NCI-H69 (cell line): ENCODE measurements at regions not wholly inside any gene's neighbourhood (a gene's known extent, or its start where the extent isn't known, plus 50 kb on each side); places are given as distances from the start of the nearest gene placed in this dataset.

ENCODE experiments used
- DNase-seq: peaks from one replicate; lab custom pipeline; 2025; lab: John Stamatoyannopoulos, UW

DNA sequence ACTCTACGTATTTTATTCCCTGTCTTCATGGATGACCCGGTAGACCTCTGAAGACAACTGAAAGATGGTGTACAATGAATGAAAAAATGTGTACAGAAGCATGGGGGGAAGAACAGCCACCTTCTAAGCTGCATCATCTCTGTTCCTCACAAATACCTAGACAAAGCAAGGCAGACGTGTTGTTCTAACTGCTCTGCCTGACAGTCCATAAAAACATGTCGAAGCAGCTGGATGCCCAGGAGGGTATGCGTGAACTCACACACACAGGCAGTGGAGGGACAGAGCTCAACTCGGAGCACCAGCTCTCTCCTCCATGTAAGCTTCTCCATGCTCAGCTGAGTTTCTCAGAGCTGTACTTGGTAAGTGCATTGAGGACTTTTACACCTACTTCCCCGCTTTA is 327.4 kb downstream of the CTTN start:
- no peak for DNase-seq

DNA sequence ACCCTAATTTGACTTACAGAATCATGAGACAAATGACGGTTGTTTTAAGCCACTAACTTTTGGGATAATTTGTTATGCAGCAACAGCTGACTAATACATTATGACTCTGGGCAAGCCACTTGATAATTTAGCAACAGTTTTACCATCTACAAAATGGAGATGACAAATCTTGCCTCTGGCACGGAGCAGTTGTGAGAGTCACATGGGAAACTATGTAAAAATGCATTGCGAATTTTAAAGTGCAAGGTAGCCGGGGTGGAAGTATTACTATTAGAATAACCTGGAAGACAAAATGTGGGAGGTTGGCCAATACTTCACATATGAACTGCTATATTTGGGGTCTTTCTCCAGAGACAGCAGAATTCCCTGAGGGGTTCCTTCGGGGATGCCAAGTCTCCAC is 328.7 kb downstream of the CTTN start:
- DNase-seq = no peak

- DNase-seq = peak; percentile 90
Measured at GRCh38 chr11:70727899-70728620, 329.7 kb downstream of the CTTN start.

DNA sequence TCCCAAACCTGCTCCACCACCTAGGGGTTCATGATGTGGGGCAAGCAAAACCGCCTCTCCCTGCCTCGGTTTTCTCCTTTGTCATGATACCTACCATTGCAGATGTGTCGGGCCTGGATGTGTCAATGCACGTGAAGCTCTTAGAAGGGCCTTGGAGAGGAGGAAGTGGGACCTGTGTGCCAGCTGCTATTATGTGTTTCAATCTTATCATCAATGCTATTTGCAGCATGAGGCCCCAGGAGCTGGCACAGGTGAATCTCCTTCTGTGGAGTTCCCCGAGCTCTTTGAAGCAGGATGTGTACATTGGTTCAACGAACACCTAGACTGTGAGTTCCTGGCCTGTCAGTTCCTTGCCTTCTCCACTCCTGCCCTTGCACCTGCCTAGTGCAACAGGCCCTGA is 331.6 kb downstream of the CTTN start:
- peak; percentile 13 for DNase-seq

DNA sequence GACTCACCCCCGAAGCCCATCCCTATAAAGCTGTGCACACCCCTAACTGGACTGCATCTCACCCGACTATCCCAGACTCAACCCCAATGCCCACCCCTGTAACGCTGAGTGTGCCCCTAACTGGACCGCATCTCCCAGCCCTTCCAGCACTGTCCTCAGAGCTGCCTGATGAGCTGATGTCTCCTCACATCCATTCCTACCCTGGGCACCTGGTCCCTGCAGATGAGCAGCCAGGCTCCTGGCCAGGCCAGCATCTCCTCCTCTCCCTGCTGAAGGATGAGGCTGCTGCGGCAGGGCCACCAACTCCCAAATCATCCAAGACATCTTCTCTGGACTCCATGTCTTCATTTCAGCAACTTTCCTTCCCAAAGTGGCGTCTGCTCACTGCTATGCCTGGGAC is 332.1 kb downstream of the CTTN start:
- DNase-seq = no peak

- no peak for DNase-seq
Measured at GRCh38 chr11:70731271-70732022, 333.1 kb downstream of the CTTN start.

DNA sequence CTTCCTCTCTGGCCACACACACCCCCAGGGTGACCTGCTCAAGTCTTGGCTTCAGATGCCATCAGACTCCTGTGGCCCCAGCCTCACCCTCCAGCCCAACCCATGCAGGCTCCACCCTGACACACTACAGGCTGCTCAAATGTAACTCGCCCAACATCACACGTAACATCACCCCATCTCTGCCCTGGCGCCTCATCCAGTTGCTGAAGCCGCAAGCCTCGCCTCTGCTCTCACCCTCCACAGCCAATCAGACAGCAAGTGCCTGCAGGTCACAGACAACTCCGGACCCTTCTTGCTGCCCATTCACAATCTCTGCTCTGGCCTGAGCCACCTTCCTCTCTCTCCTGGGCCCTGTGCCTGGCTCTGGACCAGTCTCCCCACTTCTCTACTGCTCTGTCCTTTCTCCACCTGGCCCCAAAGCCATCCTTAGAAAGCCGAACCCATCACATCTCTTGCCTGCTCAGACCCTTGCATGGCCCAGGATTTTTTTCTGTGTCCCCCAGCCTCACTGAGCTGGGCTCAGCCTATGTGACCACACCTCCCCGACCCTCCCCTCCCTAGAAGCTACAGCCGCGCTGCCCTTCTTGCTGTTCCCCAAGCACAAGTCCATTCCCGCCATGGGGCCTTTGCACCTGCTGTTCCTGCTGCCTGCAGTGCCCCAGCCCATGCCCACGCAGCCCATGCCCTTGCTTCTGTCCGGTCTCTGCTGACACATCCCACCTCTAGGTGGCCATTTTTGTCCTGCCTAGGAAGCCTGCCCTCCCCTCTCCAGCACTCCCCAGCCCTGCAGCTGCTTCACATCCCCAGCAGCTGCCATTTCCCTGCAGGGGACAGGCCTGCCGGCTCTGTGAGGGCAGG is 333.9 kb downstream of the CTTN start:
- DNase-seq = peak; percentile 31

DNA sequence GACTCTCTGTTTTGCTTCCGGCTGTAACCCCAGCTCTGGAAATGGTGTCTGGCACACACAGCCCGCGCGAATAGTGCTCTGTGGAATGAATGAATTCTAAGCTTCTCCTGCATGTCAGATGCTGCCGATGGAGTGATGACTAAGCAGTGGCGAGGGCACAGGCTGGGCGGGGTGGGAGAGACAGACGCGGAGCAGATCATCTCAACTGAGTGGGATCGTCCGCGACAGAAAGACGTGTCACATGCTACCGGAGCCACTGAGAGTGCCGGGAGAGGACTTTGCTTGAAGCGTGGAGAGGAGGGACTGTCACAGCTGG is 334.5 kb downstream of the CTTN start:
- DNase-seq = no peak

DNA sequence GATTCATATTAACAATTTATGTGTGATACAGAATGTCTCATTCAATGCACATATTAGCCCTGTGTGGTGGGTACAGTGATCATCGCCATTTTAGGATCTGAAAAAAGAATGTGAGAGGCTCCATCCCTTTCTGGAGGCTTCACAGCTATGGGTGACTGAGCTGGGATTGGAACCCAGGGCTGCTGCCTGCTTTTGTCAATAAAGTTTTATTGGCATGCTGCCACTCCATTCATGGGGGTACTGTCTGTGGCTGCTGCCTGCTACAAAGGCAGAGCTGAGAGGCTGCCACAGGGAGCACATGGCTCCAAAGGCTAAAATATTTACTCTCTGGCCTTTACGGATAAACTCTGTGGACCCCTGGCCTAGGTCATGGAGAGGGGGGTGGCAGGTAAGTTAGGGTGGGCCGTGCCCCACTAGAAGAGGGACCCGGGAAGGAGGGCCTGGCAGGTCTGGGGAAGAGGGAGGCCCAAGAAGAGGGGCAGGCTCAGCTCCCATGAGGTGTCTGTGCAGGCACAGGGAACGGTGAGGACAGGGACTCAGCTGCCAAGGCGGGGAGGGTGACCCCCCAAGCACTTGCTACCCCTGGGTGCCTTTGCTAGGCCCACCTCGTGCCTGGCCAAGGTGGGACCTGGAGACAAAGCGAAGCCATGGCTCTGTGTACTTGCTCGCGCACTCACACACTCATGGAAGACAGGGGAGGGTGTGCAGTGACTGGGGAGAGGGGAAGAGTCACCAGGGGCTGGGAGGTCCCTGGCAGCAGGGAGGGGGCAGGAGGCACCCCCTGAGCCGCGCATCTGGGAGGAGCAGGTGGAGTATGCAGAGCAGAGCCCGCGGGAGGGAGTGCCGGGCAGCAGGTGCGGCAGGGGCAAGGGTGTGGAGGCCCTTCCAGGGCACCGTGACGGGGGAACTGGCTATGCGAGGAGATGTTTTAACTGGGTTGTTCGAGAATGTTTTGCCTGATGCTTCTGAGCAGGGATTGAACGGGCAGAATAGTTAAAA is 335.3 kb downstream of the CTTN start:
- DNase-seq = peak; percentile 38

DNA sequence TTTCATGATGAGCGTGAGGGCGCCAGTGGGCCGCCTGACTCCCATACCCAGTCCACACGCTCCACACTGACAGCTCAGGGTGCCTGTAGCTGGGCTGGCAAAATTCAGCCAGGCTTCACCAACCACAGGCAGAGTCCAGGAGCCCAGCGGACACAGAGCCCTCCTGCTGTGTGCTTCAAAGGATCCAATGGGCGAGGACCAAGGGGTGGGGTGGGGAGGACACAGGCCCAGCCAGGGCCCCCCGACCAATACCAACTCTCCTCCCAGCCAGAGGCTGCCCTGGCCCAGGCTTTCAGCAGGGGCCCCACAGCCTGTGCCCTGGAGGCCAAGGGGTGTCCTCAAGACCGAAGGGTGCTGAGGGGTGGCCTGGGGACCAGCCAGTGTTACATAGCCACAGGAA is 336.1 kb downstream of the CTTN start:
- no peak for DNase-seq

- no peak for DNase-seq
Measured at GRCh38 chr11:70734911-70735310, 336.6 kb downstream of the CTTN start.

- DNase-seq = no peak
Measured at GRCh38 chr11:70735976-70736375, 337.6 kb downstream of the CTTN start.

DNA sequence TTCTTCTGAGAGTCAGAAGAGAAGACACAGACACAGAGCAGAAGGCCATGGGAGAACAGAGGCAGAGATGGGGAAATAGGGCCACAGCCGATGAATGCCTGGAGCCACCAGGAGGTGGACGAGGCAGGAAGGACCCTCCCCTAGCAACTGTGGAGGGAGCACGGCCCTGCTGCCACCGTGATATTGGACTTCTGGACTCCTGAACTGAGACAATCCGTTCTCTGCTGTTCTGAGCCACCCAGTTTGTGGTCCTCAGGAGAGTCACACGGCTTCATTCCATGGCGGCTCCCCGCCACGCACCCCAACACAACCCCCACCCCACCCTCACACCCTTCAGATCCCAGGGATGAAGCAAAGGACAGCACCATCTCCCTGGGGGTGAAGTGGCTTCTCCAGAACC is 338.1 kb downstream of the CTTN start:
- no peak for DNase-seq

GRCh38 chr11:70736937-70737640 is 338.8 kb downstream of the CTTN start:
- no peak for DNase-seq

DNA sequence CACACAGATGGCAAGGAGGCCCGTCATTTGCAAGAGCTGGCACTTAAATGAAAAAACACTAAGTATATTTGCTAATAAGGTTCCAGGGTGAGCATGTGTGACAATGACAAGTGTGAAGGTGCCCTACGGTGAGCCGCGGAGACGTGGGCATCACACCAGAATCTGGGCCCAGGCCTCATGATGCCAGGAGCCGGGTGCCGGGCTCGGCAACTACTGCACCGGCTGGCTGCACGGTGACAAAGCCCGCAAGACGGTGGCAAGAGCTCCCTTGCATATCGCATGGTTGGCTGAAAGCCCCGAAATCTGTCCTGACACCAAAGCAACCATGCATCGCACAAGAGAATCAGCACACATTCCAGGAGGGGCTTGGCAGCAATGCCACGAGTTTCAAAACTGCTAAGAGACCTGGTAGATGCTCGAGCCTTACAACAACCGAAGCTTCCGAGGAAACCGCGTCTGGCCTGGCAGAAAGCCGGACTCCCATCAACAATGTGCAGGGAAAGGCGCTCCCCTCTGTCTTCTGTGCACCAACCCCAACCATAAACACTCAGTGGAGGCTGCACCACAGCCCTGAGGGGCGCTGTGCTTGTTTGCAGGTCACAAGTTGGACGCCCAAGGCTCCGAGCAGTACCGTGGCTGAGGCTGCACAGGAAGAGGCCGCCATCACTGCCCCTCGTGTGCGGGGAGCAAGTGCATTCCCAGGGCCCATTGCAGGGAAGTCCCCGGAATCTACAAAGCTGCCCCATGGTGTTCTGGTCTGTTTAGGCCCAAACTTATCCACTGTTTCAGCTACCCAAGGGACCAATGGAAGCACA is 339.7 kb downstream of the CTTN start:
- no peak for DNase-seq

DNA sequence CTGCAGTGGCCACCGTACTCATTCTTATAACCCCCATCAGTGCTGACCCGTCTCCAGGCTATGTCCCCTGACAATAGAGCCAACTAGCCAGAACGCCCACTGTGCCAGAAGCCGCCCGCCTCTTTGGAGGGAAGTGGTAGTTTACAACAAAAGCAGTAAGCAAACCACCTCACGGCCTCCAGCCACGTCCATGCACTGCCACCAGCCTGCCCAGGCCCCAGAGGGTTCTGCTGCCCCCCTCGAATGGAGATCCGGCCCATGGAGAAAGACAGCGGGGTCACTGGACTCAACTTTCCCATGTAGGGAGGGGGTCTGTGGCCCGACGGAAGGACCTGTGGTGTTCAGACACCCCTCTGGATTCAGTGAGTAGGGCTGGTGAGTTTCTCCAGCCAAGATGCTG is 340.3 kb downstream of the CTTN start:
- no peak for DNase-seq

DNA sequence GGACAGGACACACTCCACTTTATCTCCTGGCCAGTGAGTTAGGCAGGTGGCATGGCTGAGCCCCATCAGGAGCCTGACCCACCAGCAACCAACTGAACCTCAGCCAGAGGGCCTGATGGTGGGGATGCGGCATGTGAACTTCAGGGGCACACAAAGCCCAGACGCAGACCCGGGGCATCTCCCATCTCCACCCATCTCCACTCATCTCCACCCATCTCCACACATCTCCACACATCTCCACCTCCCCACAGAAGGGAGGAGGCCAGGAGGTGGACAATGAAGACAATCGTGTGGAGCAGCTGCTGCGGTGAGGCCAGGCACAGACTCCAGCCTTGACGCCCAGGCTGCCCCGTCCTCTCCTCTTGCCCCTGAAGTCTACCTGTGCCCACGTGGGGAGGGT is 340.8 kb downstream of the CTTN start:
- DNase-seq = no peak

DNA sequence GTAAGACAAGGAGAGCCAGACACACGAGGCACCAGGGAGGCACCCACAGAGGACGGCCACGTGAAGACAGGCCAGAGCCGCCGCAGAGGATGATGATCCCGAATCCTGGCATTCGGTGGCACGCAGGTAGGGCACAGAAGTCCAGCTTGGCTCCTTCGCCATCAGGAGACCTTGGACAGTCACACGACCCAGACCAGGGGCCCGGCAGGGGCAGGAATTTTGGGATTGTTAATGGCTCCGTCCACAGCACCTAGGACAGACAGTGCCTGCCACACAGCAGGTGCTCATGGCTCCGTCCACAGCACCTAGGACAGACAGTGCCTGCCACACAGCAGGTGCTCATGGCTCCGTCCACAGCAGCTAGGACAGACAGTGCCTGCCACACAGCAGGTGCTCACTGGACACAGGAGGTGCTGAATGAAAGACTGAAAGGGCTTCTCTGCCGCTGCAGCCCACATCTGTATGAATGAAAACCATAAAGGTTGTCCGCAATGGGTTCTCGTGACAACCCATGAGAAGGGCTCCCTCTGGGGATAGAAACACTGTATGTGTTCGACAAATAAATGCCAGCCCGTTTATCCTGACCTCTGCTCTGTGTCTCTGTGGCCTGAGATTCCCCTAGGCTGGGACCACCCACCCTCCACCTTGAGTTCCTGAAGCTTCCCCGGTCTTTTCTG is 341.6 kb downstream of the CTTN start:
- DNase-seq = peak; percentile 40

DNA sequence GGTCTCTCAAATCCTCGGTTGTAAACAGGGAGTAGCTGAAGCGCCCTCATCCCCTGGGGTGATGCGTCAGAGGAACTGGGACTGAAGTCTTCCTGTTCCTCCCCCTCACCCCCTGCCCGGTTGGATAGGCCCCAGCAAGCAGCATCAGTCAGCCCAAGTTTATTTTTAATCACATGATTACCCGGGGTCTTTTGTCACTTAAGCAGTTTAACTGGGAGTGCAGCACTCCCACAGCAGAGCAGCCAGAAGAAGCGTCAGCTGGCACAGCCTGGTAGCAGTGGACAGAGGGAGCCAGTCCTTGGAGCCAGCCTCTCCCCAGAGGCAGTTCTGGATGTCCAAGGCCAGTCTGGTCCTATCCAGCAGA is 342.1 kb downstream of the CTTN start:
- no peak for DNase-seq

GRCh38 chr11:70741085-70741484 is 342.8 kb downstream of the CTTN start:
- no peak for DNase-seq
